Activated CD8-positive, alpha-beta T cell treated with anti-CD3 and anti-CD28 coated beads for 36 hours (primary cell): ENCODE measurements at regions not wholly inside any gene's neighbourhood (a gene's known extent, or its start where the extent isn't known, plus 50 kb on each side); places are given as distances from the start of the nearest gene placed in this dataset.

Experiments
- ATAC-seq: fragments of 200-7000 bp; cut with Tn5 transposase; one replicate; pipeline ENCODE4 v1.10.0; 2021; ENCODE audit warnings: mild to moderate bottlenecking, moderate library complexity
- CTCF ChIA-PET: fragments of 350-600 bp; sonication (Branson Sonifier 250); formaldehyde crosslinking; loops from one replicate; lab custom pipeline; 2021; ENCODE audit warnings: antibody characterized with exemption; lab: Charles Lee
- POLR2A ChIA-PET: fragments of 350-600 bp; sonication (Branson Sonifier 250); formaldehyde crosslinking; loops from one replicate; lab custom pipeline; 2021; ENCODE audit warnings: antibody characterized with exemption; lab: Charles Lee
- DNase-seq: peaks from one replicate; pipeline ENCODE4 v3.0.0-alpha.2; 2020
- H3K27ac Mint-ChIP-seq: one replicate; pipeline ENCODE4 v1.8.0; 2021; ENCODE audit warnings: mild to moderate bottlenecking, mixed read lengths
- H3K27me3 Mint-ChIP-seq: one replicate; pipeline ENCODE4 v1.8.0; 2021; ENCODE audit warnings: mixed read lengths
- H3K36me3 Mint-ChIP-seq: one replicate; pipeline ENCODE4 v1.8.0; 2021; ENCODE audit warnings: low read depth, mixed read lengths
- H3K4me1 Mint-ChIP-seq: one replicate; pipeline ENCODE4 v1.8.0; 2021; ENCODE audit warnings: low read depth, mixed read lengths
- H3K4me3 Mint-ChIP-seq: one replicate; pipeline ENCODE4 v1.8.0; 2021; ENCODE audit warnings: mild to moderate bottlenecking, moderate library complexity, mixed read lengths
- H3K9me3 Mint-ChIP-seq: one replicate; pipeline ENCODE4 v1.8.0; 2021; ENCODE audit warnings: mixed read lengths
- CTCF ChIP-seq: fragments of 200-600 bp; IDR thresholded peaks from one replicate; pipeline ENCODE4 v1.8.0; 2022; ENCODE audit warnings: antibody characterized with exemption, mild to moderate bottlenecking
- intact Hi-C: fragments of 100-400 bp; cut with micrococcal nuclease; formaldehyde crosslinking; loops from one replicate; pipeline ENCODE4 v1.10.0; 2022

GRCh38 chr1:30250338-30250983 is 472.9 kb downstream of the MATN1 start:
- Mint-ChIP-seq H3K9me3 (no peaks in the 10 kb centered on the region), H3K4me1 (no peaks in the 10 kb centered on the region), H3K27ac (no peak overlapping the region), H3K4me3 (no peak overlapping the region), H3K36me3 (no peaks in the 10 kb centered on the region), H3K27me3 (peaks cover 1% of the 10 kb centered on the region)
- intact Hi-C loops, result no loop called here
- ATAC-seq, result no peak
- ChIA-PET CTCF (interaction anchor here (0.8 kb wide), 1 partner anchor 18 kb away, joined by 3 read pairs; no protein-coding TSS in a partner anchor), POLR2A (no interaction called here)
- no peak for TF ChIP-seq CTCF
- DNase-seq, result no peak

GRCh38 chr1:30249446-30250337 is 473.7 kb downstream of the MATN1 start:
- Mint-ChIP-seq H3K27me3 (peaks cover 2% of the 10 kb centered on the region), H3K4me1 (no peaks in the 10 kb centered on the region), H3K9me3 (no peaks in the 10 kb centered on the region), H3K36me3 (no peaks in the 10 kb centered on the region), H3K4me3 (no peak overlapping the region), H3K27ac (no peak overlapping the region)
- no peak for TF ChIP-seq CTCF
- intact Hi-C loops, result no loop called here
- ChIA-PET CTCF (no interaction called here), POLR2A (no interaction called here)
- ATAC-seq (no peak), DNase-seq (no peak)

GRCh38 chr1:30248774-30249173 is 474.6 kb downstream of the MATN1 start:
- Mint-ChIP-seq H3K27me3 (peaks cover 7% of the 10 kb centered on the region), H3K36me3 (no peaks in the 10 kb centered on the region), H3K27ac (no peak overlapping the region), H3K4me3 (no peak overlapping the region), H3K4me1 (no peaks in the 10 kb centered on the region), H3K9me3 (no peaks in the 10 kb centered on the region)
- ChIA-PET CTCF (no interaction called here), POLR2A (no interaction called here)
- DNase-seq (no peak), ATAC-seq (no peak)
- TF ChIP-seq CTCF, result no peak
- intact Hi-C loops, result no loop called here

GRCh38 chr1:30248373-30248772 is 475.0 kb downstream of the MATN1 start:
- no peak for ATAC-seq
- no peak for DNase-seq
- no peak overlapping the region for H3K27ac Mint-ChIP-seq
- CTCF ChIA-PET, result no interaction called here
- intact Hi-C loops, result no loop called here
- POLR2A ChIA-PET, result no interaction called here
- H3K36me3 Mint-ChIP-seq, result no peaks in the 10 kb centered on the region
- TF ChIP-seq CTCF, result no peak
- no peak overlapping the region for H3K4me3 Mint-ChIP-seq
- peaks cover 7% of the 10 kb centered on the region for H3K27me3 Mint-ChIP-seq
- no peaks in the 10 kb centered on the region for H3K4me1 Mint-ChIP-seq
- H3K9me3 Mint-ChIP-seq, result no peaks in the 10 kb centered on the region

GRCh38 chr1:30244801-30245200 is 478.6 kb downstream of the MATN1 start:
- POLR2A ChIA-PET, result no interaction called here
- H3K9me3 Mint-ChIP-seq, result no peaks in the 10 kb centered on the region
- ATAC-seq (no peak), DNase-seq (no peak)
- TF ChIP-seq CTCF, result no peak
- no peaks in the 10 kb centered on the region for H3K36me3 Mint-ChIP-seq
- H3K4me1 Mint-ChIP-seq, result no peaks in the 10 kb centered on the region
- H3K4me3 Mint-ChIP-seq, result no peak overlapping the region
- H3K27me3 Mint-ChIP-seq, result peaks cover 8% of the 10 kb centered on the region
- CTCF ChIA-PET, result no interaction called here
- H3K27ac Mint-ChIP-seq, result no peak overlapping the region
- intact Hi-C loops, result no loop called here
